ENCODE measurements at regions not wholly inside any gene's neighbourhood (a gene's known extent, or its start where the extent isn't known, plus 50 kb on each side); places are given as distances from the start of the nearest gene placed in this dataset.
"Not testable (repeated sequence)": the region's sequence is repeated elsewhere in the genome, so short reads cannot be mapped to it uniquely, and the experiment has no call there.

DNA sequence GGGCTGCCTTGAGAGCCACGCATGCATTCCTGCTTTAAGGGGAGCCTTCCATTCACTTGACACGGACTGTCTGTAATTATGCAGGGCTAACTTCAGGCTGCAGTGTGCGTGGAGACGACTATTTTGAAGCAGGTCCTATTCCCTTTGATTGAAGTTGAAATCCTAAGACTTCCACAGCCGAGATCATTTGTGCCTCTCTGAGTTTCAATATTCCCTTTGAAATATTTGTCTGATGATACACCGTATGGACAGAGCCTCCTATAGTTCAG, 585.2 kb downstream of the TTLL7 start:
- not testable (repeated sequence) for DNase-seq (ENCODE audit: extremely low read depth, low read depth)

DNA sequence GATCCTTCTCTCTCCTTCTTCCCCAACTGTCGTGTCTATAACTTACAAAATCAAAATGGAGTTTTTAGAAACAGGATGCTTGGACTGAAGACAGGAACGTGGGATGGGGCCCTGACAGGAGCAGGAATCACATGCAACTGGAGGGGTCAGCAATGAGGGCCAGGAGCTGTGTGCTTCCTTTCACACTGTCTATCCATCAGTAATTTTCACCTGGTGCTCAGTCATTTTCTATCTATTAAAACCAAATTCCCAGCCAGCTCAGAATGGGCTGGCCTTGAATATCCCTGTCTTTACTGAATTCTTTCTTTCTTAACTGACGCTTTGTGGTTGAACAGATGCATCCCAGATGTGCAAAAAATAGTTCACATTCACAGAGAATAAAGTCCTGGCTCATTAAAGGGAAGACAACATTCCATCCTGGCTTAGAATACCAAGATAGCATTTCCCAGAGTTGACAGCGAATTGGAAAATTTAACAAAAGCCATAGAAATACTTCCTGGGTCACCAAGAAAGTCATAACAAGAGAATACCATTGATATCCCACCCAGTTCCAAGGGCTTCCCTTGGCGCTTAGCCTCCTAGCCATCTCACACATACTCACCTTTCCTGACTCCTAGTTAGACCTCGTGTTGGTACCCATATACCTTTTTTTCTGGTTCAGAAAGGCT, 588.1 kb downstream of the TTLL7 start:
- DNase-seq (ENCODE audit: extremely low read depth, low read depth): not testable (repeated sequence)

DNA sequence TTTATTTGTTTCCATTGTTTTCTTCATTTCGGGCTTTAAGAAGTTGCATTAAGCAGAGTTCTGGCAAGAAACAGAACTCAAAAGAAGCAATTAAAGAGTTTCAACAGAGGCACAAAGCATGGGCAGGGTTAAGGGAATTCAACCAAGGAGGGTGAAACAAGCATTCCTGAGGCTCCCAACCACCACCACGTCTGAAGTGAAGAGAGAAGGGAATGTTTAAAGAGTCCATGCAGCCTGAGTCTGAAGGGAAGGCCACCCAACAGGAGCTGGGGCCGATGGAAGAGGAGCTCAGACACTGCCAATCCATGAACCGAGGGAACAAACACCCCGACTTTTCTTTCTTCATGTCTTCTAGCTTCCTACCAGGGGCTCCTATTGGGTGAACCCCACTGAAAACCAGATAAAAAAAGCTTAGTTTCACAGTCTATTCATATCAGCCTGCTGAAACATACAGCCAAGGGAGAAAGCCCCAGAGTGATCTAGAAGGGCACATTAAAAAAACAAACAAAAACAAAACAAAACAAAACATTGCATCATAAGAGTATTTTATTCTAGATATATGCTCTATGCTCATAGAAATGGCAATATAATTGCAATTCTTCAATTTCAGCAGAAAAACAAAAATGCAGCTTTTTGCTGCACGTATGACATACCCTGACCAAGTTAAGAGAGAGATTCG, 592.1 kb downstream of the TTLL7 start:
- not testable (repeated sequence) for DNase-seq (ENCODE audit: extremely low read depth, low read depth)

DNA sequence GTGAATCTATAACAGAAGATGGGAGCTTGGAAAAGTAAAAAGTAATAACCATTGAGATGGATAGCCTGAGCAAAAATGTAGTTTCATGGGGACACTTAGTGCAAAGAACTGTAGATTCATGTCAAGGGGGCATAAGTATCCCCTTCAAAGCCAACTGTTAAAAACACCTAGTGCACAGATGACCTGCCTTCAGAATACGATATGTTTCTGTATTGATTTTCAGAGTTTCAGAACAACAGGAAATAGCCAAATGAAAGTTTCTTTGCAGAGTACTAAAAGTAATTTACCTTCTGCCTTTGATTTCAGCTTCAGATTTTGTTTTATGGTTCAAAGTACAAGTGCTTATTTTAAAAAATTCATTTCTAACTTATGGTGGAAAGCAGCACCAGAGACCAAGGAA, 593.1 kb downstream of the TTLL7 start:
- not testable (repeated sequence) for DNase-seq (ENCODE audit: extremely low read depth, low read depth)

DNA sequence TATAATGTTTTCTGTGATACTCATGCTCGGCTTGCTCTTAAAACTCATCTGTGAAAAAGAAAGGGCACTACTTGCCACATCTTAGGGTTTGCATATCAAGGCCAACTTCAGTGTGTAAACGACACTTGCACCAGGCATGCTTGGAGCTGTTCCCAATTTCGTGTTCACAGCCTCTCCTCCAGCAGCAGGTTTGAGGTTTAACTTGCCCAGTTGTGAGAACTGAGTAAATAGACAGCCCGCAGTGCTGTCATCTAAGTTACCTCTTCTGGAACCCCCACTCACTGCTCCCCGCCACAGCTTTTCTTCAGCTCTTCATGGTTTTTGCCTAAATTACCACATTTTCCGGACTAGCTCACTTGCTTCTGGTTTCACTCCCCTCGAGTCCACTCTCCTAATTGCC, 595.4 kb downstream of the TTLL7 start:
- DNase-seq (ENCODE audit: extremely low read depth, low read depth): not testable (repeated sequence)

DNA sequence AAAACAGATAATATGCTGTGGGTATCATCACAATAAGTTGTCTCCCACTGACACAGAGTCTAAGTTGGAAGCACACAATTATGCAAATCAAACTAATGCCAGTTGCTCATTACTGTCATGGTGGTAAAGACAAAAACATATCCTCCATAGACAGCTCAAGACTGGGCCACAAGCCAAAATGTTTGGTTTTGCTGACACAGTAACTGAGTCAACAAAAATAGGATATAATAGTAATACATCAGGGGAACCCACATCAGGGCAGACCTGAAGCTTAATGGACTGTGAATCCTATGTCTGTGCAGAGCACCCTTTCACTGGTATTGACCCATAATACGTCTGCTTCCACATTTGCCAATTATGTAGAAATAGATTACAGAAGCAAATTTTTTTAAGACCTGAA, 597.8 kb downstream of the TTLL7 start:
- not testable (repeated sequence) for DNase-seq (ENCODE audit: extremely low read depth, low read depth)

DNA sequence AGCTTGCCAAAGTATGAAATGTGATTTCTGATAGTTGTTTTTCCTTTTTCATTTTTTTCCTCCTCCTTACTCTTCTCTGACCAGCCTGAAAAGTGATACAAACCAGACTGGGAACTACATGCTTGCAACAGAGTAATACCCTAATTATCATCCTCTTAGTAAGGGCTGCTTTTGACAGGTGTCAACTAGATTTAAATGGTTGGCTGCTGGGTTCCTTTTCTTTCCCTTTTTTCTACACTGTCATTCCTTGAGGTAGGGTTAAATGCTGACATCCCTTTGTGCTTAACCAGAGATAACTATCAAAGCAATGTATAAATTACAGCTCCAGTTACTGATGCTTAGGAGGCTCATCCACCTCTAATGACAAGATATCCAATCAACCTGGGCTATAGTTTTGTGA, 598.8 kb downstream of the TTLL7 start:
- DNase-seq (ENCODE audit: extremely low read depth, low read depth): not testable (repeated sequence)

DNA sequence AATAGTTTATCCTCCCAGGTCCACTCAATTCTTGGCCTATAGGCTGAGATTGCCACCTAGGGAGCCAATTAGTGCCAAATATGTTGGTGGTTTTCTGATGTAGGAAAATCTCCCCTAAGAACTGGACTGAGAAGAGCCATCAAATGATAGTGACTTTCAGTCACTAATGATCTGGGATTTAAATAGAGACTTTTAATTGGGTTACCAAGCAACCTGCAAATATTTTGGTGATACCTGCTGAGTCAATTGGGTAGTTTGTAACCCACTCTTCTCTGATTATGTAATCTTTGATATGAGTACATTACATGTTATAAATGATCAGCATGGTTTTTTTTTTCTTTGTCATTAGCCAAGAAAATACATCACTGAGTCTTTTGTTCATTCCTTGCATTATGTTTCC, 600.8 kb downstream of the TTLL7 start:
- not testable (repeated sequence) for DNase-seq (ENCODE audit: extremely low read depth, low read depth)

DNA sequence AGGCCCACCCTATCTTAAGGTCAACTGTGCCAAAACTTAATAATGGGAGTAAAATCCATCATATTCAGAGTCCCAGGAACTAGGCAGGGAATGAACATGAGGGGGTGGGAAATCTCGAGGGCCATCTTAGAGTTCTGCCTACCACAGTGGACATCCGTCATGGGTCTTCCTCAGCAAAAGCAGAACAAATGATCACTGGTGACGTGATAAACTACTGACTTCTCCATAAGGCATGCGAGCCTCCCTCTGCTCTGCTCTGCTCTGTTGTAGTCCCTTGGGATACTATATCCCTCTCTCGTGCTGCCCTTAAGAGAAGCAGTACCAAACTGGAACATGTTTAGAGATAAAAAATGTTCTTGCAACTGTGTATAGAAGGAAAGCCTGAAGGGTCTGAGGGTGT, 603.8 kb downstream of the TTLL7 start:
- DNase-seq (ENCODE audit: extremely low read depth, low read depth): not testable (repeated sequence)

DNA sequence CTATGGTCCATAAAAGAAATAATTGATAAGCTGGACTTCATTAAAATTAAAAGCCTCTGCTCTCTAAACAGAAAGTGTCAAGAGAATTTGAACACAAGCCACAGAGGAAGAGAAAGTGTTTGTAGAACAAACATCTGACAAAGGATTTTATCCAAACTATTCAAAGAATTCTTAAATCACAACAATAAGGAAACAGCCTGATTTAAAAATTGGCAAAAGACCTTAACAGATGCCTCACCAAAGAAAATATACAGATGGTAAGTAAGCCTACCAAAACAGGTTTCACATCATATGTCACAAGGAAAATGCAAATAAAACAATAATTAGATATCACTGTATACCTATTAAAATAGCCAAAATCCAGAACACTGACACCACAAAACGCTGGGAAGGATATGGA, 612.0 kb downstream of the TTLL7 start:
- DNase-seq (ENCODE audit: extremely low read depth, low read depth): not testable (repeated sequence)

DNA sequence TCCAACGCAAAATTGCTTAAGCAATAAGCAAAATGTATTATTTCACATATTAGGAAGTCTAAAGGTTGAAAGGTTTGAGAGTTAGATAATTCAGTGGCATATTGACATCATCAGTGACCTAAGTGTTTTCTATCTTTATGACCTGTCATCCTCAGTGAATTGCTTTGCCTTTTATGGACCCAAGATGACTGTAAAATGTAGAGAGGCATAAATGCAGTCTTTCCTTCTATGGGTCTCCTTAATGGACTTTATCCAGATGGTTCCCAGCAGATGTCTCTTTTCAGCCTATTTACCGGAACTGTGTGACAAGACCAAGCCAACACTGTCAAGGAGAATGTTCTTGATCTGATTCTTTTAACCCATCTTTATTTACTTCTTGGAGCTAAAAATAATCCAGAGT, 615.8 kb downstream of the TTLL7 start:
- not testable (repeated sequence) for DNase-seq (ENCODE audit: extremely low read depth, low read depth)

DNA sequence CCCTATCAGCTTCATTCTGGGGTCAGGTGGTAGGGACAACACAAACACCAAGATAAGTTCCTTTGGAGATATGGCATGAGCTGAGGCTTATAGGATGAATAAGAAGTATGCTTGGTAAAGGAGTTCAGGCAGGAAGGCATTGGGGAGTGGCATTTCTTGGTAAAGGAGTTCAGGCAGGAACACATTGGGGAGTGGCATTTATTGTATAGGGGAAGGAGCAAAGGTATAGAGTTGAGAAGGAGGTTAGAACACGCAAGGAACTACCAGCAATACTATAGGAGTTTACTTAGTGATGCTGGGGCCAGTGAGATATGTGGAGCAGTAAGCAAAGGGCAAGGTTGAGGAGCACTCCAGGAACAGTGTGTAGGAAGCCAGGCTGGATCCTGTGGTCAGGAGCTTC, 625.9 kb downstream of the TTLL7 start:
- DNase-seq (ENCODE audit: extremely low read depth, low read depth): not testable (repeated sequence)

DNA sequence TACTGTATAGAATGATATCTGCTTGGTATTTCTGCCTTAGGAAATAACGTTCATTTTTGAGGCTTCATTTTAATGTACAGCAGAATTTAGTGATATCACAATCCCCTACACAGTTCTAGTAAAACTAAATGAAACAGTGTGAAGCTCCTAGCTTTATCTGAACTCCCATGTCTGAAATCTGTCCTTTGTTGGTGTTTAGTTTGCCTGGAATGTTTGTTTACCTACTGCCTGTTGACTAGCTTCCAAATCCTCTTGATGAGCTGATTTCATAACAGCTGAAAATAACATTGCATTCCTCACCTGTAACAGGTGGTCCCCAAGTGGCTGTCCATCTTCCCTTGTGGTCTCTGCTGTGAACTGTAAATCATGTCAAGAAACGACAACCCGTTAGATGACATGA, 629.1 kb downstream of the TTLL7 start:
- not testable (repeated sequence) for DNase-seq (ENCODE audit: extremely low read depth, low read depth)

DNA sequence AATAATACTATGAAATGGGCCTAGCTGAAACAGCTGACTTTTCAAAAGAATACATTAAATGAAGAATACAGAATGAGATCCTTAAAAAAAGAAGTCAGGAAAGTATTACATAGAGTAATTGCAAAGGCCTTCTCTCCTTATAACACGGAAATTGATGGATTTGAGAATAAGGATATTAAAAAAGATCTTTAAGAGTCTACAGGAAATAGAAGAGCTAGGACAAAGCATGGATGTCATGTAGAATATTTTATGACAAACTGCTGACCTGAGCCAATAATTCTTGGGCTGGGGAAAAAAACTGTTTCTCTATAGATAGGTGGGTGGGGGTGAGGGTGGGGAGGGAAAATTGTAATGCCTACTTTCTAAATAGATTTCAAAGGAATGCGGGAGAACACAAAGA, 633.6 kb downstream of the TTLL7 start:
- DNase-seq (ENCODE audit: extremely low read depth, low read depth): not testable (repeated sequence)

DNA sequence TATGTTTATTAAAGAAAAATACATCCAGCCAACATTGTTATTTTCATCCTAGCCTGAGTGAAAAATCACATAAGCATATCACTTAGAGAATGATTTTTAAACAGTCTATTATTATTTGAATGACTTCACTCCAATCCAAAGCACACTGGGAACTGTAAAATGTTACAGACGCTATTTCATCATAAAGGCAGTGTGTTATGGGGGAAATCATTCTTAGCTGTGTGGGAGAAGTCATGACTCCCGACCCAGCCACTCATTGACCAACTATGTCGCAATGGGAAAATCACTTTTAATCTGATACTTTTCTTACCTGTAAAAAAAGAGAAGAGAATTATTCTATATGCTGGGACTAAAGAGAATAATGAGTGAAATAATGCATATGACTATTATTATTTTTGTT, 653.6 kb downstream of the TTLL7 start:
- not testable (repeated sequence) for DNase-seq (ENCODE audit: extremely low read depth, low read depth)

DNA sequence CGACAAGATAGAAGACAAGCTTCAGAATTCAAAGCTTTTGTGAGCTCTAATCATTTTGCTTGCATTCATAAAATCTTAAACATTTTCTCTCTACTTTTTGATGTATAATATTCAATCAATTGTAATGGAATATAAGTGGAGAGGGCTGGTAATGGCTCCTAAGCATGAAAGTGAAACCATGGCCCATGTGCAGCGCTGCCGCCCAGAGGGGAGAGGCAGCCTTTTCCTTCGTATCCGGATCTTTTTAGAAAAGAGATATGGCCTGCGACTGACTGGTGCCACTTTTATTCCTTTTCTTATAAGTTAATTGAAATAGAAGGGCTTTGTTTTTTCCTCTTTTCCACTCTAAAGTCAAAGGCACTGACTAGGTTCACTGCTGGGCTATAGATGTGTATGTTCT, 655.2 kb downstream of the TTLL7 start:
- DNase-seq (ENCODE audit: extremely low read depth, low read depth): not testable (repeated sequence)

DNA sequence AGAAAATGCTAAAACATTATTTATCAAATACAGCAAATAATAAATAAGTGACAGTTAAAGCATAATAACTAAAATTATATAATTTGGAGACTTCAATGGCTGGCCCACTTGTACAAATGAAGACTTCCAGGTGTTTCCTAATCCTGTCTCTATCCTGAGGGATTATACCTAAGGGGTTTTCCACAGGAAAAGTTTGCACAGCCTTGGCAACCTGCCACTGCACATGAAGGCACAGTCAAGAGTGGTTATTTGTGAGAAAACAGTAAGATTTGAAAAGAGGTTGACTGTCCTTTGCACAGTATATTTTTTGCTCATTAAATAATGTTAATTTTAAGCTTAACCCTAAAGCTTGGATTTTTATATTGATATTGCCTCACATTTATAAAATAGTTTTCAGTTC, 655.9 kb downstream of the TTLL7 start:
- DNase-seq (ENCODE audit: extremely low read depth, low read depth): not testable (repeated sequence)

DNA sequence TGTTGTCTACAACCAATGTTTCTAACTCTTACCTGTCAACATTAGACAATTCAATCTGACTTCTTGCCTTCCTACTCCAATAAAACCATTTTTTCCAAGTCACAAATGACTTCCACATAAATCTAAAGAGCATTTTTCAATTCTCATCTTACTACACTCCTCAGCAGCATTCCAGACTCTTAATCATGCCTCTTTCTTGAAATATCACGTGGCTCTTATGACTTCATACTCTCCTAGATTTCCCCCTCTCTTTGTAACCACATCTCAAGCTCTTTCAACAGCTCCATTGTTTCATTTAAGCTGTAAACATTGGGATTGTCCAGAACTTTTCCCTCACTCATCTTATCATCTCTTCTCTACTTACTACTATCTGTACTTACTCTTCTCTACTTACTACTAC, 666.6 kb downstream of the TTLL7 start:
- DNase-seq (ENCODE audit: extremely low read depth, low read depth): not testable (repeated sequence)

DNA sequence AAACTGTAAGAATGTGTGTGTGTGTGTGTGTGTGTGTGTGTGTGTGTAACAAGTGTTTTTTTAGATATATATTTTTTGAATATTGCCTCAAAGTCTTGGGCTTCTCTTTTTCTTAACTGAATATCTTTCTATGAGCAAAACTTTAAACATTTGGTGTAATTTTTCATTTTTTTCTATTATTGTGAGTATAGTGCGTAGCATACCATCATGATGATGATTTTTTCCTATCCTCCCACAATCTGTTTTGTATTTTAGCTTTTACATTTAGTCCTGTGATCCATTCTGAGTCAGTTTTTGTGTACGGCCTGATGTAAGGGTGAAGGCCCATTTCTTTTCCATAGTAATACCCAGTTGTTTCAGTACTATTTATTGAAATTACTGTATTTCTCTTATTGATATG, 680.6 kb downstream of the TTLL7 start:
- no peak for DNase-seq (ENCODE audit: extremely low read depth, low read depth)

DNA sequence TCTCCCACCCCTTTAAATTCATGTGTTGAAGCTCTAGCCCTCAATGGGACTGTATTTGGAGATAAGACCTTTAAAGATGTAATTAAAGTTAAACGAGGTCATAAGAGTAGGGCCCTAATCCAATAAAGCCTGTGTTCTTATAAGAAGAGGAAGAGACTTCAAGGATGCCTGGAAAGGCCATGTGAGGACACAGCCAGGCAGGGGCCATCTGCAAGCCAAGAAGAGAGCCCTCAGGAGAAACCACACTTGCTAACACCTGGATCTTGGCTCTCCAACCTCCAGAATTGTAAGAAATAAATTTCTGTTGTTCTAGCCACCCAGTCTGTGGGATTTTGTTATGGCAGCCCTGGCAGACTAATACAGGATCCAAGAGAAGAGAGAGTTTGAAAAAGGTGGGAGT, 683.5 kb downstream of the TTLL7 start:
- DNase-seq (ENCODE audit: extremely low read depth, low read depth): not testable (repeated sequence)

DNA sequence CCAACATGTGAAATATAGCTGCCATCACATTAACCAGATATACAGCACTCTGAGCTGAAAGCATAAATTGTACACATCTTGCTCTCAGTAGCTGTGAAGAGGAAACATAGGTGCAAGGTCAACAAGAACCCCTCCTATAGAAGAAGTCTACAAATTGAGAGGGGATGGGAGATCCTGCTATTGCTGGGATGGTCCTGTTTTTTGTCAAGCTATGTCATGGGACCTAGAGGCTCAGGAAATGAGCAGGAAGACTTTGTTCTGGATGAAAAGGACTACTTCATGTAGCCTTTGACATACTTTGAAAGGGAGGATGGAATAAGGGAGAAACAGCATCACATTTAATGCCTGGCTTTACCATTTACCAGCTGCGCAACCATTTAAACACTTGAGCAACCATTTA, 688.8 kb downstream of the TTLL7 start:
- not testable (repeated sequence) for DNase-seq (ENCODE audit: extremely low read depth, low read depth)

DNA sequence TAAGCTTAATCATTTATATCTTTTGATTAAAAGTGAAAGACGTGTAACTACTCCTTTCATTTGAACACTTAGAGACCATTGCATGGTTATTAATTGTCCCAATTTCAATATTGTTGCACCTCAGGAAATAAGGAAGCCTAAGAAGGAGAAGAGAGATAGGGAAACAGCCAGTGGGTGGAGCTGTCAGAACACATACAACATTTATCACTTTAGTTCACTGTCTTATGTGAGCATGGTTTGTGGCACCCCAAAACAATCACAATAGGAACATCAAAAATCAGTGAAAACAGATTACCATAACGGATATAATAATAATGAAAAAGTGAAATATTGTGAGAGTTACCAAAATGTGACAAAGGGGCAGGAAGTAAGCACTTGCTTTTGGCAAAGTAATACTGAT, 689.9 kb downstream of the TTLL7 start:
- DNase-seq (ENCODE audit: extremely low read depth, low read depth): not testable (repeated sequence)

DNA sequence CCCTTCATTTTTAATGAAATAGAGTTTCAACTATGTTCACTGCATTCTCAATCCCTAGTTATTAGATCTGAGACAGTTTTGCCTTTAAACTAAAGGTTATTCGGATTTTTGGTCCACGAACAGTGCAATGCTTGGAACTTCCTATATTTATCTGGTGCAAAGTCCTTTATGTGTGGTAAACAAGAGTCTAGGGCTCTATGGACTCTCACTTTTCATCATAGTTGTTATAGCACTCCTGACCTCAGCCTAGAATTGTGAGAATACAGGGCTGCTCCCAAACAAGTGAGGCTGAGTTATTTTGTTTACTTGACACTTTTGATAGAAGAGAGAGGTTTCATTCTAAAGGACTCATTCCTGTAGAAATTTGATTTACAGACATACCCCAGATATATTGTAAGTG, 692.1 kb downstream of the TTLL7 start:
- DNase-seq (ENCODE audit: extremely low read depth, low read depth): not testable (repeated sequence)
